Pons (tissue), 1 donor: ENCODE measurements at regions not wholly inside any gene's neighbourhood (a gene's known extent, or its start where the extent isn't known, plus 50 kb on each side); places are given as distances from the start of the nearest gene placed in this dataset.
"Not testable (repeated sequence)": the region's sequence is repeated elsewhere in the genome, so short reads cannot be mapped to it uniquely, and the experiment has no call there.

Source experiments
- DNase-seq: peaks from one replicate; pipeline ENCODE4 v3.0.0-alpha.2; 2016; ENCODE audit warnings: low spot score

GRCh38 chr13:109939180-109939579, 152.8 kb upstream of the IRS2 start:
- DNase-seq = no peak

GRCh38 chr13:109938255-109938936, 152.0 kb upstream of the IRS2 start:
- DNase-seq = no peak

GRCh38 chr13:109934520-109934919, 148.1 kb upstream of the IRS2 start:
- DNase-seq = not testable (repeated sequence)

- no peak for DNase-seq
These were observed 147.1 kb upstream of the IRS2 start for GRCh38 chr13:109933476-109933875.

DNA sequence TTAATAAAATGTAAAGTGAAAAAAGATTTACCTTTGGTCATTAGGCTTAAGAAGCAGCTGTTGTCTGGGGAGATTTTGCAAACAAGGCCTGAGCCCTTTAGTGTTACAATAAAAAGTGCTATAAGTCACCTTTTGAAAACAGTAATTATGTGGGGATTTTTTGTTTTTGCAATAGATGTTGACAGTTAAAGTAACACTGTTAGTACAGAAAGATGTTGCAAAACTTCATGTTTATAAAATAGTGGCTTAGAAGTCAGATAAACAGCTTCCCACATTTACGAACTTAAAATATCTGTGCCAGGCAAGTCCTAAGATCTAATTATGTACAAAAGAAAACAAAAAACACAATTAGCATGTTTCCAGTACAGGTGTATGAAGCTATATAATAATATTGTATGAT, 138.0 kb upstream of the IRS2 start:
- no peak for DNase-seq

DNA sequence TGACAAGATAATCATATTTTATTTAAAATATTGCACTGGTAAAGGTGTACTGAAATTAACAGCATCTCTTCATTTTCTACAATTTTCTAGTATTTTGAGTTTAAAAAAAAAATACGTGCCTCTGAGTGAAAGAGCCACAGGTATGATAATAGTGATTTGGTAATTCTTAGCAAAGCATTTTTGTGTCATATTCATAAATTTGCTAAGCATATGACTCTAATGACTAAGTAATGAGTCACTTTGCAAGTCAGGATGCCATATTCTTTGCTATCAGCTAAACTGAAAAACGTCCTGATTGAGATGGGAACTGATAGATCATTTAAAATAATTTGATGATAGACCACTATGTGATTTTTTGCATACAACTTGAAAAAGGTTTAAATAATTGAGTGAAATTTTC, 136.1 kb upstream of the IRS2 start:
- no peak for DNase-seq

DNA sequence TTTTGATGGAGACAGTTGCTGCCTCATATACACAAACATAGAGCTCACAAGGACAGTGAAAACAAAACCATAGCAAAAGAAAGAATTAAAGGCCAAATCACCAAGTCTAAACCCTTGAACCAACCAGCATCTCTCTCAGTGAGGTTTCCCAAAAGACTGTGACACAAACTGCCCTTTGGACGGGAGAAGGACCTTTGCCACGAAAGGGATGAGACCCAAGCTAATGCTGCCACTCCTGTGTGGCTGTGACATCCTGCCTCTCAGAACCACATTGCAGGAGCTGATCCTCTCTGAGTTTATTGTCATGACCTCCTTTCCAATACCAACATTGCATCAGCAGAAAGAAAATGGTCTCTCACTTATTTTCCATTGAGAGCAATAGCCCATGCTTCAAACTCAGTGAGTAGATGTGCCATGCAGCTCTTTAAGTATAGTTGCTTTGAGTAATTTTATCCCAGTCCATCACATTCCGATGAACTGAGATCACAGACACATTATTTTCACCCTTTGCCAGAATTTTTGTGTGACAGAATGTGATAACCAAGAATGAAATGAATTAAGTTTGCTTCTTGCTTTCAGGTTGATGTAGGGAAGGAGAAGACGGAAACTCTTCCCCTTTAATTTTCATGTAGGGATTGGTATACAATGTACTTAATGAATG, 133.5 kb upstream of the IRS2 start:
- DNase-seq = no peak

- DNase-seq = peak; percentile 1
These were observed 131.9 kb upstream of the IRS2 start for GRCh38 chr13:109918179-109918711.

- DNase-seq = no peak
These were observed 131.0 kb upstream of the IRS2 start for GRCh38 chr13:109917422-109917821.

DNA sequence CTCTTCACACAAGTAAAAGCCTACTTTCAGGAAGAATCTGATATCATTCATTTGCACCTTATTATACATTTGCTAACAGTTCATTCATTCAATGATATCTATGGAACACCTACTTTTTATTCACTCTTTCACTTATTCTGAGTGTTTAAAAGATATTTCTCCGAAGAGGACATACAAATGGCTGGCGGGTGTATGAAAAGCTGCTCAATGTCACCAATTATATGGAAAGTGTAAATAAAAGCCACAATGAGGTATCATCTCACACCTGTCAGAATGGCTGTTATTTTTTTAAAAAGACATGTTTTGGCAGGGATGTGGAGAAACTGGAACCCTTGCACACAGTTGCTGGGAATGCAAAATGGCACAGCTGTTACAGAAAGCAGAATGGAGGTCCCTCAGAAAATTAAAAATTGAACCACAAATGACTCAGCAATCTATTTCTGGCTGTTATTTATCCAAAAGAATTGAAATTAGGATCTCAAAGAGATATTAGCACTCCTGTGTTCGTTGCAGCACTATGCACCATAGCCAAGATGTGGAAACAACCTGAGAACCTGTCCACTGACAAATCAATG, 127.6 kb upstream of the IRS2 start:
- no peak for DNase-seq

- no peak for DNase-seq
These were observed 126.8 kb upstream of the IRS2 start for GRCh38 chr13:109913186-109913585.

DNA sequence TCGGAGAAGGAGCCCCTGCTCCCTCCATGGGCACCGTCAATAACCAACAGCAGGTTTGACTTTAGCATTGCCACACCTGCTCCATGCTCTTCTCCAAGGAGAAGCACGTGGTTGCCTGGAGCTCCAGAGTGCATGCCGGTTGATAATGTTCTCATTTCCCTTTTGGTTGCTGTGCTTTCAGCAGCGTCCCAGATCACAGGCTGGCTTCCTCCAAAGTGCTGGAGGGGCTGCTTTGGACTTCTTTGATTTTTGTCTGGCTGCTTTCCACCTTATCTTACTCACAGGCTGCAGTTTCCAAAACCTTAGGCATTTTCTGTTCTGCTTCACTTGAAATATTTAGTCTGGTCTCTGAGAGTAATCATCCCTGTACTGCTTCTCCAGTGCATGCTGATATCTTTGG, 123.8 kb upstream of the IRS2 start:
- no peak for DNase-seq

DNA sequence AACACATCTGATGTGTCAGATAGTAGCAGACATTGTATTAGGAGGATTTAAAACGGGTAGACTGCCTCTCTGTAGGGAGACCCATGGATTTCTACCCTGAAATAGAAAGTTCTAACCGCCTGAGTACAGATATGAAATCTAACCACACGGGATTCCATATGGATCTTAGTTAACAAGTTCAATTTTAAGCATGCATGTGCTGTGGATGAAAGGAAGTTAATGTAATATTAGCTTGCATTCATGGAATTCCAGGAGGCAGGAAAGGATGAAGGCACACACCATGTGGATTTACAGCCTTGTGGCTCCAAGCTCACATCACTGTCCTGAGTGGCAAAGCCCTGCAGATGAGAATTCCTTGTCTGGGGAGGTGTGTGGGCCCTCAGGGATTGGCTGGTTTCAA, 120.6 kb upstream of the IRS2 start:
- DNase-seq = no peak

- no peak for DNase-seq
These were observed 117.8 kb upstream of the IRS2 start for GRCh38 chr13:109904218-109904617.

DNA sequence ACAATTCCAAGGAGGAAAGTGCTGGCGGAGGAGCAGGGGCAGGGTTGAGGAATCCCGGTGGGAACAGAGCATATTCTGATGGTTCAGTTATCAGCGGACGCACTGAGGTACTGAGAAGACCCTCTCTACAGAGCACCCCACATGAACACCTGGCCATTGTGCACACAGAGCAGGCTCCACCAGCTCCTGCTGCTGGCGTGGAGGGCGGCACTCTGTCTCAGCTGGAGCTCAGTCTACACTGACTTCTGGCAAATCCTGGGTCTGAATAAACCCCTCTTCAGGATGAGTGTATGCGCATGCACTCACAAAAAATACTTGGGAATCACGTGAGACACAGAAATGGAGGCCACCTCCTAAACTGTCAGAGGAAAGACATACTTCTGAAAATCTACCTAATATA, 114.4 kb upstream of the IRS2 start:
- no peak for DNase-seq

GRCh38 chr13:109900320-109900719, 113.9 kb upstream of the IRS2 start:
- DNase-seq = no peak

DNA sequence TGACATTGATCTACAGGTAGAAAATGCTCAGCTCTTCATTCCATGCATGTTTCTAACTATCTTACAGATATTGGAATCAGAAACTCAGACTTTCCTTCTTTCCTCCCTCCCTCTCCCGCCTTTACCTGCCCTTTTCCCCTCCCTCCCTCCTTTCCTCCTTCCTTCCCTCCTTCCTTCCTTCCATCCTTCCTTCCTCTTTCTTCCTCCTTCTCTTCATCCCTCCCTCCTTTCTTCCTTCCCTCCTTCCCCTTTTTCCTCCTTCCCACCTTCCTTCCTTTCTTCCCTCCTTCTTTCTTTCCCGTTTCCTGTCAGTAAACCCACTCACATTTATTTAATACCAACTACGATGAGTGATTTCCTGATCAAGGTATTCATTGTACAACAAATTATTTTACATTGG, 113.4 kb upstream of the IRS2 start:
- DNase-seq = no peak

DNA sequence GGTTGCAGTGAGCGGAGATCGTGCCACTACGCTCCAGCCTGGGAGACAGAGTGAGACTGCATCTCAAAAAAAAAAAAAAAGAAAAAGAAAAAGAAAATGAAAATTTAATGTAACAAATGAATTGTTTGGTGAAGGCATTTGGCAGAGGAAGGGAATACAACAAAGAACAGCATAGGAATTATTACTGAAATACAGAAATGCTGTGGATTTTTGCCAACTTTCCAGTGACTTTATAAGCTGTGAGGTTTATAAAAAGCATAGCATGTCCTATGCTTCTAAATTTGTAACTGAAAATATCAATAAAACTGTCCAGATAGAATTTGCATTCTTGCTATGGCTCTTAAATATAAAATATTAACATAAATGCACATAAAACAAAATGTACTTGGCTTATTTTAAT, 112.9 kb upstream of the IRS2 start:
- DNase-seq = no peak

DNA sequence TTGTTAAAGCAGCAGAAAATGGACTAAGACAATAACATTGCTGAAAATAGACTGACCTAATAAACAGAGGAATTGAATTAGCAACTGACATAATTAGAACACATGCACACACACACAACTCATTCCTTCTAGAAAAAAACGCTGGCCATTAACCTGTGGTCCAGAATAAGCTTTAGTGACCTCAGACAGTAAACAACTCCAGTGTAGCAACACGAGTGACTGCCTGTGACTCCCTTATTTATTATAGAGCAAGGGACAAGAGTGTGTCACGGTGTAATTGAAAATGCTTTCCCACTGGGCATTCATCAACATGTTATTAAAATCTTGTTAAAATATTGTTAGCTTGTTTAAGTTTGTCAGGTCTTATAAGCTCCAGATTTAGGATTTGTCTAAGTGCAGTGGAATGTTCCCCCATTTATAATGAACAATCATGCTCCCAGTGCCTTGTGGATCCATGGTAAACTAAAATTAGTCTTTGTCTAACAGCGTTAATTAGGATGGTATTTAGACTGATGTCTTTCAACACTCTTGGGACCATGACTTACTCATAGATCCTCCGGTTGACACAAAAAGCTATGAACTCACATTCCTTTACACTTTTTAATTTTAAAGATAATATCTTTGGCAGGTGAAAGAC, 111.7 kb upstream of the IRS2 start:
- no peak for DNase-seq

DNA sequence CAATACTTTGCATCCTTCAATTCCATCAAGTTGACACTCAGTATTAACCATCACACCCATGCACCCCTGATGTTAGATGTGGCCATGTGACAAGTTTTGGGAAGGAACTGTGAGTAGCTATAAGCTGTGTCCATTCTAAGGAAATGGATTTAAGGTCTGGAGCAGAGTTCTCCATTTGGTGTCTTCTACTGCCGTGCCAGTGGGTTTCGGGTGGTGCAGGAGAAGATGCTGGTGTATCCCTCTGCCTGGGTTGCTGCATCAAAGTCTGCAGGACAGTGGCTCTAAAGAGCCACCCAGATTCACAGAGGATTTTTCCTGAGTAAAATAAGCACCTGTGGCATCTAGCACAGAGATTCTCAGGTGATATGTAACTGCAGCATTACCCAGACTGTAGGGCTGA, 105.7 kb upstream of the IRS2 start:
- no peak for DNase-seq

GRCh38 chr13:109885235-109885634, 98.9 kb upstream of the IRS2 start:
- DNase-seq = no peak

DNA sequence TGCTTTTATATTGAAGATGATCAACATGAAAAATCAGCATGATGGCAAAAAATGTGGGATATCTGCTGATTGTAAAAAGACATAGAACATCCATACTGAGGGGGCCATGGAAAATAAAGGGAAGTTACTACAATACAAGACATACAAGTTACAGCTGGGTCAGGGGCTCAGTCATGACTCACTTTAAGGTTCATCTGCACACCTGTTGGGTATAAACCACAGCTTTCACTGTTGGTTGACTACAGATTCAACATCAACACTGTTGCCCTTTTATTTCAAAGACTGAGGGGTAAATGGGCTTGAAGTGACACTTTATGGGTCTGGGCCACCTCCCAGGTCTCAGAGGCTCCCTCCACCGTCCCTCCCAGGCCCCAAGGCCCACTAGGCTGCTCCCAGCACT, 98.1 kb upstream of the IRS2 start:
- DNase-seq = no peak
